PC-3 (cell line): ENCODE measurements at regions not wholly inside any gene's neighbourhood (a gene's known extent, or its start where the extent isn't known, plus 50 kb on each side); places are given as distances from the start of the nearest gene placed in this dataset.

Experiments used
- EZH2 ChIP-seq: fragments of 300-600 bp; sonication (generic); IDR thresholded peaks from one replicate; pipeline ENCODE4 v1.6.1; 2017; ENCODE audit warnings: antibody characterized with exemption, mild to moderate bottlenecking, low read length; ENCODE audit not compliant: unreplicated experiment
- EZH2phosphoT487 ChIP-seq: fragments of 300-600 bp; sonication (generic); IDR thresholded peaks from 2 replicates; pipeline ENCODE4 v1.6.1; 2018; ENCODE audit warnings: mild to moderate bottlenecking, antibody characterized with exemption, low read length, borderline replicate concordance
- TF ChIP-seq, protein P1 (sequence below): fragments of 300-600 bp; sonication (generic); conservative IDR thresholded peaks from 2 replicates; pipeline ENCODE4 v1.5.1; 2017; ENCODE audit warnings: antibody characterized with exemption, low read depth, mild to moderate bottlenecking, low read length

DNA sequence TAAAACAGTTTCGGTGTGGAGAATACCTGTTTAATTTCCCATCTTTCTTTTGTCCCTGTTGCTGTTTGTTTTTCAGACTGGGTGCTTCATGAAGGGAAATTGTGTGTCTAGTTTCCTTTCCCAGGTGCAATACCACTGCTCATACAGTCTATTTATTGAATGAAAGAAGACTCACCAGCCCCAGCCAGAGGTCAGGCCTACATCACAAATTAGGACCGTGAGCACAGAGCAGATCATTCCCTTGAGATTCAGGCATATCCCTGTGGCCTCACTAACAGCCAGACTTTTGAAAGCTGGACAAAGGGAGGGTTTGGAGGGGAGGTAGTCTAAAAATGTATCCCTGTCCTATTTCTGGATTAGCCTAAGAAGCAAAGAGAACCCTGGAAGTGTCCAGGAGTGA is 278.9 kb downstream of the IRS1 start:
- TF ChIP-seq, protein P1, sequence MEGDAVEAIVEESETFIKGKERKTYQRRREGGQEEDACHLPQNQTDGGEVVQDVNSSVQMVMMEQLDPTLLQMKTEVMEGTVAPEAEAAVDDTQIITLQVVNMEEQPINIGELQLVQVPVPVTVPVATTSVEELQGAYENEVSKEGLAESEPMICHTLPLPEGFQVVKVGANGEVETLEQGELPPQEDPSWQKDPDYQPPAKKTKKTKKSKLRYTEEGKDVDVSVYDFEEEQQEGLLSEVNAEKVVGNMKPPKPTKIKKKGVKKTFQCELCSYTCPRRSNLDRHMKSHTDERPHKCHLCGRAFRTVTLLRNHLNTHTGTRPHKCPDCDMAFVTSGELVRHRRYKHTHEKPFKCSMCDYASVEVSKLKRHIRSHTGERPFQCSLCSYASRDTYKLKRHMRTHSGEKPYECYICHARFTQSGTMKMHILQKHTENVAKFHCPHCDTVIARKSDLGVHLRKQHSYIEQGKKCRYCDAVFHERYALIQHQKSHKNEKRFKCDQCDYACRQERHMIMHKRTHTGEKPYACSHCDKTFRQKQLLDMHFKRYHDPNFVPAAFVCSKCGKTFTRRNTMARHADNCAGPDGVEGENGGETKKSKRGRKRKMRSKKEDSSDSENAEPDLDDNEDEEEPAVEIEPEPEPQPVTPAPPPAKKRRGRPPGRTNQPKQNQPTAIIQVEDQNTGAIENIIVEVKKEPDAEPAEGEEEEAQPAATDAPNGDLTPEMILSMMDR, result no peak
- TF ChIP-seq EZH2 (no peak), EZH2phosphoT487 (no peak)
